HCT116 (cell line): ENCODE measurements at regions not wholly inside any gene's neighbourhood (a gene's known extent, or its start where the extent isn't known, plus 50 kb on each side); places are given as distances from the start of the nearest gene placed in this dataset.

Experiments used
- ATAC-seq: fragments of 200-7000 bp; cut with Tn5 transposase; 2 replicates; pipeline ENCODE4 v1.9.1; 2020; ENCODE audit warnings: mild to moderate bottlenecking, moderate library complexity
- BruUV-seq: library from RNA; stranded (reverse); fragments of 400-500 nt; replicated peaks from 2 replicates; lab custom pipeline; 2021; lab: Mats Ljungman, UMichigan
- CTCF ChIA-PET: fragments of 300-600 bp; sonication (Branson Sonifier 250); formaldehyde crosslinking; loops from one replicate; lab custom pipeline; 2021; ENCODE audit warnings: antibody characterized with exemption; lab: Charles Lee
- POLR2A ChIA-PET: fragments of 300-600, 350-600 bp; sonication (Branson Sonifier 250); formaldehyde crosslinking; loops from one replicate; lab custom pipeline; 2021; ENCODE audit warnings: antibody characterized with exemption; lab: Charles Lee
- RAD21 ChIA-PET, 2 experiments: fragments of 300-600 bp; sonication (Branson Sonifier 250); formaldehyde crosslinking; loops; one replicate each; lab custom pipeline; 2023; ENCODE audit warnings: low total read pairs in 2 of 2; ENCODE audit not compliant: uncharacterized antibody in 2 of 2, unreplicated experiment in 2 of 2, low non-redundant PET in 1 of 2; lab: Charles Lee
- DNase-seq: peaks from one replicate; pipeline ENCODE4 v3.0.0-alpha.2; 2010; ENCODE audit warnings: low read depth, low spot score
- H2AFZ ChIP-seq: fragments of 200-600 bp; shearing (Covaris generic), sonication (generic); 2 replicates; pipeline ENCODE4 v1.6.1; 2017; ENCODE audit warnings: low read depth, mixed run types, mixed read lengths, antibody characterized with exemption, low read length; ENCODE audit not compliant: poor library complexity, severe bottlenecking
- H3K27ac ChIP-seq: 2 replicates; pipeline ENCODE4 v1.5.1; 2012; ENCODE audit warnings: low read depth, low read length
- H3K27me3 ChIP-seq: fragments of 200-600 bp; sonication (generic); 2 replicates; pipeline ENCODE4 v1.6.1; 2016; ENCODE audit warnings: mixed run types, low read length, mixed read lengths; ENCODE audit not compliant: insufficient read depth
- H3K36me3 ChIP-seq, 2 experiments: fragments of 200-500 bp in 1 of 2; fragments of 200-600 bp in 1 of 2; sonication (Bioruptor generic) in 1 of 2; sonication (generic) in 1 of 2; 2 replicates each; pipeline versions ENCODE4 v1.5.1 to v1.6.1; 2014 to 2016; ENCODE audit warnings: low read length in 2 of 2, inconsistent platforms in 1 of 2, mixed read lengths in 1 of 2, mixed run types in 1 of 2; ENCODE audit not compliant: insufficient read depth in 2 of 2, control insufficient read depth in 1 of 2
- H3K4me1 ChIP-seq, 2 experiments: fragments of 200-600 bp in 1 of 2; sonication (generic) in 1 of 2; 2 replicates each; pipeline versions ENCODE4 v1.5.1 to v1.6.1; 2012 to 2017; ENCODE audit warnings: low read length in 2 of 2, inconsistent platforms in 1 of 2, mild to moderate bottlenecking in 1 of 2, mixed read lengths in 1 of 2, mixed run types in 1 of 2, moderate library complexity in 1 of 2; ENCODE audit not compliant: insufficient read depth in 2 of 2, control insufficient read depth in 1 of 2
- H3K4me2 ChIP-seq: fragments of 200-600 bp; sonication (generic); 2 replicates; pipeline ENCODE4 v1.6.1; 2017; ENCODE audit warnings: mixed run types, low read length, mixed read lengths
- H3K4me3 ChIP-seq, 2 experiments: fragments of 200-600 bp in 1 of 2; sonication (generic) in 1 of 2; replicated peaks in 1 of 2; 2 replicates each; pipeline ENCODE4 v1.5.1; 2011 to 2016; ENCODE audit warnings: low read length in 2 of 2, control low read depth in 1 of 2, low read depth in 1 of 2, mild to moderate bottlenecking in 1 of 2, mixed read lengths in 1 of 2, mixed run types in 1 of 2
- H3K79me2 ChIP-seq: fragments of 200-600 bp; sonication (generic); 2 replicates; pipeline ENCODE4 v1.6.1; 2017; ENCODE audit warnings: mild to moderate bottlenecking, mixed run types, low read length, moderate library complexity, mixed read lengths; ENCODE audit not compliant: insufficient read depth
- H3K9ac ChIP-seq: fragments of 200-600 bp; sonication (generic); 2 replicates; pipeline ENCODE4 v1.6.1; 2016; ENCODE audit warnings: low read length, mixed read lengths
- H3K9me2 ChIP-seq: fragments of 200-600 bp; sonication (generic), shearing (Covaris generic); 2 replicates; pipeline ENCODE4 v1.6.1; 2017; ENCODE audit warnings: mixed run types, mild to moderate bottlenecking, moderate library complexity; ENCODE audit not compliant: insufficient read depth
- H3K9me3 ChIP-seq, 2 experiments: fragments of 200-500 bp in 1 of 2; fragments of 200-600 bp in 1 of 2; sonication (Bioruptor generic) in 1 of 2; sonication (generic) in 1 of 2; 2 replicates each; pipeline ENCODE4 v1.6.1; 2014 to 2017; ENCODE audit warnings: low read length in 2 of 2, mixed read lengths in 2 of 2, inconsistent platforms in 1 of 2, low read depth in 1 of 2, mild to moderate bottlenecking in 1 of 2, mixed run types in 1 of 2, moderate library complexity in 1 of 2; ENCODE audit not compliant: control insufficient read depth in 1 of 2, insufficient read depth in 1 of 2
- H4K20me1 ChIP-seq: fragments of 200-600 bp; sonication (generic), shearing (Covaris generic); 2 replicates; pipeline ENCODE4 v1.6.1; 2017; ENCODE audit warnings: mixed run types, mild to moderate bottlenecking, moderate library complexity; ENCODE audit not compliant: insufficient read depth
- CBX3 ChIP-seq: IDR thresholded peaks from 2 replicates; pipeline ENCODE4 v1.6.1; 2012; ENCODE audit warnings: low read depth
- ELF1 ChIP-seq: IDR thresholded peaks from 2 replicates; pipeline ENCODE4 v1.6.1; 2012; ENCODE audit warnings: low read depth, borderline replicate concordance
- EZH2 ChIP-seq: fragments of 200-600 bp; sonication (generic); IDR thresholded peaks from 2 replicates; pipeline ENCODE4 v1.6.1; 2017; ENCODE audit warnings: antibody characterized with exemption, mixed run types
- FOSL1 ChIP-seq: IDR thresholded peaks from 2 replicates; pipeline ENCODE4 v1.6.1; 2012; ENCODE audit warnings: low read depth
- SP1 ChIP-seq: IDR thresholded peaks from 2 replicates; pipeline ENCODE4 v1.6.1; 2012; ENCODE audit warnings: low read depth
- YY1 ChIP-seq: IDR thresholded peaks from 2 replicates; pipeline ENCODE4 v1.6.1; 2011; ENCODE audit warnings: low read length, low read depth, moderate library complexity, mild to moderate bottlenecking; ENCODE audit not compliant: insufficient replicate concordance; ENCODE audit errors: extremely low read depth
- ZFX ChIP-seq: fragments of 450-650 bp; IDR thresholded peaks from 2 replicates; pipeline ENCODE4 v1.6.1; 2017
- intact Hi-C: fragments of 100-400 bp; cut with micrococcal nuclease; formaldehyde crosslinking; loops from 2 replicates; pipeline ENCODE4 v1.10.0; 2022
- TF ChIP-seq, protein P1 (sequence below): IDR thresholded peaks from 2 replicates; pipeline ENCODE4 v1.6.1; 2012
- TF ChIP-seq, protein P2 (sequence below), 3 experiments: fragments of 200-600 bp in 1 of 3; sonication (generic) in 1 of 3; IDR thresholded peaks in 2 of 3; conservative IDR thresholded peaks in 1 of 3; 2 replicates each; pipeline ENCODE4 v1.5.1; 2012 to 2017; ENCODE audit warnings: low read depth in 2 of 3, low read length in 2 of 3, antibody characterized with exemption in 1 of 3, borderline replicate concordance in 1 of 3, control low read depth in 1 of 3, mild to moderate bottlenecking in 1 of 3, mixed read lengths in 1 of 3, mixed run types in 1 of 3, moderate library complexity in 1 of 3; ENCODE audit not compliant: insufficient read depth in 1 of 3
- TF ChIP-seq, protein P3 (sequence below): IDR thresholded peaks from 2 replicates; pipeline ENCODE4 v1.6.1; 2011; ENCODE audit warnings: mild to moderate bottlenecking, low read length, moderate library complexity; ENCODE audit not compliant: insufficient replicate concordance; ENCODE audit errors: extremely low read depth

GRCh38 chr5:97728920-97729319, 545.9 kb upstream of the RIOK2 start:
- RAD21 ChIA-PET: no interaction called here

More at GRCh38 chr5:97728920-97729319, 545.9 kb upstream of the RIOK2 start:
- intact Hi-C loops: no loop called here
- no peak overlapping the region for H2AFZ ChIP-seq
- TF ChIP-seq EZH2 (no peak), ELF1 (no peak), YY1 (no peak), FOSL1 (no peak), CBX3 (no peak), SP1 (no peak), ZFX (no peak)
- TF ChIP-seq, protein P1, sequence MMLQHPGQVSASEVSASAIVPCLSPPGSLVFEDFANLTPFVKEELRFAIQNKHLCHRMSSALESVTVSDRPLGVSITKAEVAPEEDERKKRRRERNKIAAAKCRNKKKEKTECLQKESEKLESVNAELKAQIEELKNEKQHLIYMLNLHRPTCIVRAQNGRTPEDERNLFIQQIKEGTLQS: no peak
- TF ChIP-seq, protein P2, sequence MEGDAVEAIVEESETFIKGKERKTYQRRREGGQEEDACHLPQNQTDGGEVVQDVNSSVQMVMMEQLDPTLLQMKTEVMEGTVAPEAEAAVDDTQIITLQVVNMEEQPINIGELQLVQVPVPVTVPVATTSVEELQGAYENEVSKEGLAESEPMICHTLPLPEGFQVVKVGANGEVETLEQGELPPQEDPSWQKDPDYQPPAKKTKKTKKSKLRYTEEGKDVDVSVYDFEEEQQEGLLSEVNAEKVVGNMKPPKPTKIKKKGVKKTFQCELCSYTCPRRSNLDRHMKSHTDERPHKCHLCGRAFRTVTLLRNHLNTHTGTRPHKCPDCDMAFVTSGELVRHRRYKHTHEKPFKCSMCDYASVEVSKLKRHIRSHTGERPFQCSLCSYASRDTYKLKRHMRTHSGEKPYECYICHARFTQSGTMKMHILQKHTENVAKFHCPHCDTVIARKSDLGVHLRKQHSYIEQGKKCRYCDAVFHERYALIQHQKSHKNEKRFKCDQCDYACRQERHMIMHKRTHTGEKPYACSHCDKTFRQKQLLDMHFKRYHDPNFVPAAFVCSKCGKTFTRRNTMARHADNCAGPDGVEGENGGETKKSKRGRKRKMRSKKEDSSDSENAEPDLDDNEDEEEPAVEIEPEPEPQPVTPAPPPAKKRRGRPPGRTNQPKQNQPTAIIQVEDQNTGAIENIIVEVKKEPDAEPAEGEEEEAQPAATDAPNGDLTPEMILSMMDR (IDR thresholded peaks at IDR 0.05 in 2 of 3, conservative IDR thresholded peaks at IDR 0.05 in 1 of 3; ENCODE audit: borderline replicate concordance in 1 of 3, insufficient read depth in 1 of 3, low read depth in 2 of 3, low read length in 2 of 3): no peak
- TF ChIP-seq, protein P3, sequence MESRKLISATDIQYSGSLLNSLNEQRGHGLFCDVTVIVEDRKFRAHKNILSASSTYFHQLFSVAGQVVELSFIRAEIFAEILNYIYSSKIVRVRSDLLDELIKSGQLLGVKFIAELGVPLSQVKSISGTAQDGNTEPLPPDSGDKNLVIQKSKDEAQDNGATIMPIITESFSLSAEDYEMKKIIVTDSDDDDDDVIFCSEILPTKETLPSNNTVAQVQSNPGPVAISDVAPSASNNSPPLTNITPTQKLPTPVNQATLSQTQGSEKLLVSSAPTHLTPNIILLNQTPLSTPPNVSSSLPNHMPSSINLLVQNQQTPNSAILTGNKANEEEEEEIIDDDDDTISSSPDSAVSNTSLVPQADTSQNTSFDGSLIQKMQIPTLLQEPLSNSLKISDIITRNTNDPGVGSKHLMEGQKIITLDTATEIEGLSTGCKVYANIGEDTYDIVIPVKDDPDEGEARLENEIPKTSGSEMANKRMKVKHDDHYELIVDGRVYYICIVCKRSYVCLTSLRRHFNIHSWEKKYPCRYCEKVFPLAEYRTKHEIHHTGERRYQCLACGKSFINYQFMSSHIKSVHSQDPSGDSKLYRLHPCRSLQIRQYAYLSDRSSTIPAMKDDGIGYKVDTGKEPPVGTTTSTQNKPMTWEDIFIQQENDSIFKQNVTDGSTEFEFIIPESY: no peak
- BruUV-seq: no TSS peak
- POLR2A ChIA-PET: no interaction called here
- CTCF ChIA-PET: no interaction called here
- H3K27ac ChIP-seq: no peak overlapping the region
- H3K79me2 ChIP-seq: no peaks in the 10 kb centered on the region
- no peaks in the 10 kb centered on the region for H4K20me1 ChIP-seq
- H3K9ac ChIP-seq: no peak overlapping the region
- H3K4me3 ChIP-seq: no peak overlapping the region
- H3K4me1 ChIP-seq: no peaks in the 10 kb centered on the region
- H3K9me2 ChIP-seq: no peaks in the 10 kb centered on the region
- no peaks in the 10 kb centered on the region for H3K36me3 ChIP-seq
- no peaks in the 10 kb centered on the region for H3K27me3 ChIP-seq
- no peak overlapping the region for H3K4me2 ChIP-seq
- H3K9me3 ChIP-seq: no peaks in the 10 kb centered on the region; a peak in 1 of 4 replicates
- ATAC-seq (no peak), DNase-seq (no peak)
